Activated CD8-positive, alpha-beta memory T cell treated with anti-CD3 and anti-CD28 coated beads for 36 hours (primary cell): ENCODE measurements at regions not wholly inside any gene's neighbourhood (a gene's known extent, or its start where the extent isn't known, plus 50 kb on each side); places are given as distances from the start of the nearest gene placed in this dataset.

ENCODE experiments used
- CTCF ChIA-PET: fragments of 350-600 bp; sonication (Branson Sonifier 250); formaldehyde crosslinking; loops from one replicate; lab custom pipeline; 2021; ENCODE audit warnings: antibody characterized with exemption; lab: Charles Lee
- POLR2A ChIA-PET: fragments of 350-600 bp; sonication (Branson Sonifier 250); formaldehyde crosslinking; loops from one replicate; lab custom pipeline; 2021; ENCODE audit warnings: antibody characterized with exemption; lab: Charles Lee

GRCh38 chr16:73912281-73912680 lies 384.3 kb upstream of the PSMD7 start:
- ChIA-PET CTCF (no interaction called here), POLR2A (no interaction called here)

GRCh38 chr16:73909529-73910035 lies 387.0 kb upstream of the PSMD7 start:
- ChIA-PET CTCF (no interaction called here), POLR2A (no interaction called here)

- CTCF ChIA-PET: no interaction called here
- POLR2A ChIA-PET: no interaction called here
Measured at GRCh38 chr16:73891129-73891542, 405.5 kb upstream of the PSMD7 start.

GRCh38 chr16:73890186-73891128 lies 406.2 kb upstream of the PSMD7 start:
- CTCF ChIA-PET: no interaction called here
- POLR2A ChIA-PET: no interaction called here

GRCh38 chr16:73888840-73889490 lies 407.6 kb upstream of the PSMD7 start:
- ChIA-PET POLR2A (no interaction called here), CTCF (no interaction called here)

GRCh38 chr16:73887911-73888310 lies 408.7 kb upstream of the PSMD7 start:
- ChIA-PET CTCF (no interaction called here), POLR2A (no interaction called here)

GRCh38 chr16:73886426-73886825 lies 410.2 kb upstream of the PSMD7 start:
- CTCF ChIA-PET: no interaction called here

GRCh38 chr16:73885319-73885718 lies 411.3 kb upstream of the PSMD7 start:
- POLR2A ChIA-PET: no interaction called here
- CTCF ChIA-PET: no interaction called here

More at GRCh38 chr16:73886426-73886825, 410.2 kb upstream of the PSMD7 start:
- POLR2A ChIA-PET: no interaction called here

- CTCF ChIA-PET: no interaction called here
- POLR2A ChIA-PET: no interaction called here
Measured at GRCh38 chr16:73883841-73884240, 412.8 kb upstream of the PSMD7 start.

GRCh38 chr16:73883126-73883525 lies 413.5 kb upstream of the PSMD7 start:
- CTCF ChIA-PET: no interaction called here
- POLR2A ChIA-PET: no interaction called here

- POLR2A ChIA-PET: no interaction called here
- CTCF ChIA-PET: no interaction called here
Measured at GRCh38 chr16:73882651-73883050, 414.0 kb upstream of the PSMD7 start.

GRCh38 chr16:73882033-73882432 lies 414.6 kb upstream of the PSMD7 start:
- POLR2A ChIA-PET: no interaction called here
- CTCF ChIA-PET: no interaction called here

- CTCF ChIA-PET: no interaction called here
- POLR2A ChIA-PET: no interaction called here
Measured at GRCh38 chr16:73879621-73880020, 417.0 kb upstream of the PSMD7 start.

- ChIA-PET CTCF (no interaction called here), POLR2A (no interaction called here)
Measured at GRCh38 chr16:73878611-73879010, 418.0 kb upstream of the PSMD7 start.

- ChIA-PET CTCF (interaction anchor here (1.2 kb wide), 1 partner anchor 1045 kb away, joined by 3 read pairs; no protein-coding TSS in a partner anchor), POLR2A (no interaction called here)
Measured at GRCh38 chr16:73877150-73877549, 419.5 kb upstream of the PSMD7 start.

GRCh38 chr16:73875996-73876690 lies 420.5 kb upstream of the PSMD7 start:
- ChIA-PET CTCF (interaction anchor here (1.2 kb wide), 1 partner anchor 1044 kb away, joined by 3 read pairs; no protein-coding TSS in a partner anchor), POLR2A (no interaction called here)

GRCh38 chr16:73874324-73874723 lies 422.3 kb upstream of the PSMD7 start:
- ChIA-PET POLR2A (no interaction called here), CTCF (no interaction called here)

- ChIA-PET CTCF (no interaction called here), POLR2A (no interaction called here)
Measured at GRCh38 chr16:73873643-73874042, 423.0 kb upstream of the PSMD7 start.

- CTCF ChIA-PET: no interaction called here
- POLR2A ChIA-PET: no interaction called here
Measured at GRCh38 chr16:73872856-73873255, 423.8 kb upstream of the PSMD7 start.
